Right cardiac atrium (tissue), 5 donors: ENCODE measurements at regions not wholly inside any gene's neighbourhood (a gene's known extent, or its start where the extent isn't known, plus 50 kb on each side); places are given as distances from the start of the nearest gene placed in this dataset.
A peak's percentile ranks its signal among the peaks of the same experiment; 100 is the strongest.
"Not testable (repeated sequence)": the region's sequence is repeated elsewhere in the genome, so short reads cannot be mapped to it uniquely, and the experiment has no call there.

ENCODE experiments used
- ATAC-seq, 2 donors: fragments of 200-7000 bp; cut with Tn5 transposase; one replicate each; pipeline versions ENCODE4 v1.8.0 to v1.9.1; 2020; ENCODE audit warnings: moderate library complexity in 2 of 2, mild to moderate bottlenecking in 1 of 2
- DNase-seq, 3 donors: peaks; one replicate each; pipeline ENCODE4 v3.0.0-alpha.2; 2020
- H3K27ac ChIP-seq: one replicate; pipeline ENCODE4 v1.5.1; 2013; ENCODE audit warnings: mild to moderate bottlenecking, low read length, control low read depth, moderate library complexity
- H3K27me3 ChIP-seq: one replicate; pipeline ENCODE4 v1.6.1; 2013; ENCODE audit not compliant: control insufficient read depth, insufficient read depth
- H3K4me1 ChIP-seq: one replicate; pipeline ENCODE4 v1.6.1; 2013; ENCODE audit warnings: low read length; ENCODE audit not compliant: control insufficient read depth, insufficient read depth
- H3K4me3 ChIP-seq: one replicate; pipeline ENCODE4 v1.5.1; 2013; ENCODE audit warnings: low read length, control low read depth
- H3K9me3 ChIP-seq: one replicate; pipeline ENCODE4 v1.6.1; 2013; ENCODE audit warnings: low read length; ENCODE audit not compliant: control insufficient read depth
- WGBS: extraction: QIAGEN DNeasy Blood & Tissue Kit; methylation state at CpG from one replicate; pipeline ENCODE4 v1.1.7; 2013; 5-methylcytosine and 5-hydroxymethylcytosine counted together
- intact Hi-C, 4 donors: fragments of 100-400 bp; cut with DNase I; formaldehyde crosslinking; loops; one replicate each; pipeline versions ENCODE4 v1.11.0 to v1.14.0; 2022 to 2023
- donor health status: healthy with polysubstance abuse.
- donor health status: DM: no; HTN: yes; CAD: no.
- donor health status: DM: no; HTN: no; CAD: no.
- donor health status: DM: no; HTN: yes; CAD: no; lungs with severe emphysema.
- donor health status: DM: yes; HTN: yes; CAD: no.

DNA sequence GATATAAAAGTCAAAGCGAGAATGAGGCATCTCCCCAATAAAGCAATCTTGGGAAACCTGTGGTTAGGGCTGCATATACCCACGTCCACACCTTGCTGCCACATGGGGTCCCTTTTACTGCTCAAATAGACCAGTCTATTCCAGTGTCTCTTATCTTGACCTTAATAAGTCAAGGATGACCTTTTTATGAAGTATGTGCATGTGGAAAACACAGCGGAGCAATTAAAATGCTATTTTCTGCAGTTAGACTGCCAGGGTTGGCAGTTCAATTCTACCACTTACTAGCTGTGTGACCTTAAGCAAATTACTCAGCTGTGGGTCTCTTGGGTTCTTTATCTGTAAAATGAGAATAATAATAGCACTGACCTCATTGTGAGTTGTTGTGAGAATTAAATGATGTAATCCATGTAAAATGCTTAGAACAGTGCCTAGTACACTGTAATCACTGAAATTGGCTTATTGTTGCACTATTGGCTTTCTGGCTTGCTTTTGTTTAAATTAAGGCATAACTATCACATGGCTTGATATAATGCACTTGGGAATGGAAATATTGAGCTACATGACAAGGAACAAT, 67.8 kb upstream of the HSPB3 start:
- no peak overlapping the region for H3K4me3 ChIP-seq
- DNase-seq (no peak), ATAC-seq (peak; percentile 87 to 92)
- 55% methylated on average over 3 of the region's 3 CpGs for WGBS
- no peaks in the 10 kb centered on the region for H3K9me3 ChIP-seq
- peaks cover 5% of the 10 kb centered on the region for H3K4me1 ChIP-seq
- H3K27ac ChIP-seq: peak overlapping the region; percentile 78
- no peaks in the 10 kb centered on the region for H3K27me3 ChIP-seq
- intact Hi-C loops: no loop called here

DNA sequence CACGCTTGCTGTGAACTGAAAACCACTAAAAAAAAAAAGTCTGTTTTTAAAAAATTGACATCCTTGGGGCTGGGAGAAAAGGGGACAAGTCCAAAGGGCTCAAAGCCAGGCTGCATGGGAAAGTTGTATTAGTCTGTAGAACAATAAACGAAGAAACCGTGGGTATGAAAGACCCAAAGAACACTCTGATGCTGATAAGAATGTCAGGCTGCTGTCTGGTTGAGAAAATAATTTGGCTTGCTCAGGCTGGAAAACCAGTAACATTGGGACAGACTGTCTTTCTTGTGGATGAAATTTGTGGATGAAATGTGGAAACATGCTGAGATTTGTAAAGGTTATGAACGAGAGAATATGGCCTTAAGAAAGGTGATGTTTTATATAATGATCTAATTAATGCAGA, 68.5 kb upstream of the HSPB3 start:
- intact Hi-C loops: no loop called here
- 47% methylated on average over 4 of the region's 4 CpGs for WGBS
- Histone ChIP-seq H3K9me3 (no peaks in the 10 kb centered on the region), H3K4me3 (no peak overlapping the region), H3K4me1 (peaks cover 5% of the 10 kb centered on the region), H3K27ac (peak overlapping the region; percentile 78), H3K27me3 (no peaks in the 10 kb centered on the region)
- ATAC-seq (peak; percentile 49 to 65), DNase-seq (peak in 1 of 3 donors; percentile 65)

DNA sequence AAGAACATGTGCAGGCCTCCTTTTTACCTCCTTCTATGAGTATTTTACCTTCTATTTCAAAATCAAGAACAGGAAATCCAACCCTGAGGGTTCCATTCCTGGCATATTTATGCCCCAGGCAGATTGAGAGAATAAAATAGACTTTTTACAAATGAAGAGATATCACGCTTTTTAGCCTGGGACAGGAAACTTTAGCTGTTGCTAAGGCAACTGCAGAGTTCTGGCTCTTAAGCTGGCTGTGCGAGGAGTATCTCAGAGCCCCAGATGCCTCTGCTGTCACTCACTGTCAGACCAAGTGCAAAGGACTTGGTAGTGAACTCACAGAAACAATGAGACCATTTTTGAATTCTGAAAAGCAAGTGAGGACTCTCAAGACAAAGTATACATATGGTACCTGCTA, 69.5 kb upstream of the HSPB3 start:
- H3K9me3 ChIP-seq: no peaks in the 10 kb centered on the region
- intact Hi-C loops: no loop called here
- ATAC-seq: no peak

DNA sequence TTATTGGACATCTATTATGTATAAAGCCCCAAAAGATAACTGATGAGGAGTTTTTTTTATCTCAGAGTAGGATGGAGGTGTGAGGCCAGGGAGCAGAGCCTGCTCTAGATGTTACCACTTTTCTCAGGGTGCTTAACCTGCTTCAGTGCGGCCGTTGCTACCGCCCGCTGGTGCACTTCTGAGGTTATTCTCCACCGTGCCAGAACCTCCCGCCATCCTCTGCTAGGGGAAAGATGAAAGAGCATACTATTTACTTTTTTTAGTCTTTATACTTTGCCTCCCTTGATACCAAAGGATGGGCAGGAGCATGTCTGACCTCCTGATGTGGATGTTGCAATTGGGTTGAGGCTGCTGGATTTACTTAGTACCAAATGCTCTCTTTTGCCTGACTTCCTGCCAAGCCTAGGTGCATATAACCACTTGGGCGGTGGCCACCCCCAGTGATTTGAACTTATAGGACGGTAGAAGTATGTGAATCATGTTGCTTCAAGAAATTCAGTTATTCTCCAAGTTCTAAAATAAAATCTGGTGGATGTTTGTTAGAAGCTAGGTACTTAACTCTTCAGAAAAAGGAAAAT, 71.1 kb upstream of the HSPB3 start:
- intact Hi-C loops: no loop called here
- Histone ChIP-seq H3K27ac (no peak overlapping the region), H3K4me3 (no peak overlapping the region)

More for the DNA sequence above, 69.5 kb upstream of the HSPB3 start:
- no peak overlapping the region for H3K4me3 ChIP-seq
- H3K4me1 ChIP-seq: peaks cover 5% of the 10 kb centered on the region
- 47% methylated on average over 2 of the region's 2 CpGs for WGBS
- DNase-seq: peak in 1 of 3 donors; percentile 41
- no peak overlapping the region for H3K27ac ChIP-seq
- no peaks in the 10 kb centered on the region for H3K27me3 ChIP-seq

DNA sequence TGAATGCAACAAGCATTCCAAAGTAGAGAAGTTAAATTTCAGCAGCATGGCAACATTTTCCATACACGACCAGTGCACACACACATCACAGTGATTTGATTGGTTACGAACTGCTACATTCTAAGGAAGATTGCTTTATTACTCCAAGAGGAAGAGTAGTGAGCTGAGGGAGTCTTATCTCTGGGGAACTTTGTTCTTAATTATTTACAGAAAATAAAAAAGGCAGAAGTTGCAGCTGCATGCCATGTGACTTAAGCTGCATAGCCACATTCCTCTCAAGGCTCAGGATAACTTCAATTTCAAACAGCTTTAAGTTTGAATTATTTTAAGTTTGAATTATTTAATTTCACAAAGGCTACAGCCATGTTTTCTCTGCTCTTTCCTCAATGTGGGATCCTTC, 71.6 kb upstream of the HSPB3 start:
- Histone ChIP-seq H3K9me3 (no peaks in the 10 kb centered on the region), H3K4me3 (no peak overlapping the region), H3K4me1 (peaks cover 5% of the 10 kb centered on the region), H3K27me3 (no peaks in the 10 kb centered on the region), H3K27ac (no peak overlapping the region)
- ATAC-seq (no peak), DNase-seq (no peak)
- intact Hi-C loops: no loop called here
- 54% methylated on average over 2 of the region's 2 CpGs for WGBS

More for the DNA sequence above, 71.1 kb upstream of the HSPB3 start:
- ATAC-seq (no peak), DNase-seq (no peak)
- Histone ChIP-seq H3K27me3 (no peaks in the 10 kb centered on the region), H3K4me1 (peaks cover 5% of the 10 kb centered on the region), H3K9me3 (no peaks in the 10 kb centered on the region)
- WGBS: 91% methylated on average over 8 of the region's 8 CpGs

DNA sequence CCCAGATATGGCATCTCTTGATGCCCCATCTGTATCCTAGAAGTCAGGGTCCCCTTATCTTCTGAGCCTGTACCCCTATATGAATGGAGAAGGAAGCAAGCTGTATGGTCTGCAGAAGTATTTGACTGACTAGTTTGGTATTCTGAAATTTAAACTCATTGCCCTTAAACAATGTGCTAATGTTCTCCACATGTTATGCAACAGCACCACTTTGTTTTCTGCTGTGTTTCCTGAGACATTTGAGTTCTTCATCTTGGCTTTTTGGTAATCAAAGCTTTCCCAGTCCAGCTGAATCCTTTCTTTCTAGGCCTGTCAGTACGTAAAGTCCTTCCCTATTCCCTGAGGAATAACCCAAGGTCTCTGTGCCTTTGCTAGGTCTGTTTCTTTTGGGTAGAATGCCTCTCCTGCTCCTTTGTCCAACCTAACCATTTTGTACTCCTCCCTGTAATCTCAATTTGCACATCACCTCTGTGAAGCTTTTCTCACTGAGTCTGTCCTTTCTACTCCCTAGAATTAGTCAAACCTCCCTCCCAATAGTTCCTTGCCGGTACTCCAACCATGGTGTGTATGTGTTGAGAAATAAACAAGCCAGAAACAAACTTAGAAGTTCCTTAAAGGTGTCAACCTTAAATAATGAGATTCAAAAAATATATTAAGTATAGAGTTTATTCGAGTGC, 72.1 kb upstream of the HSPB3 start:
- Histone ChIP-seq H3K27ac (peak overlapping the region; percentile 55), H3K4me3 (no peak overlapping the region), H3K4me1 (peaks cover 5% of the 10 kb centered on the region), H3K27me3 (no peaks in the 10 kb centered on the region), H3K9me3 (no peaks in the 10 kb centered on the region)
- intact Hi-C loops: no loop called here
- 58% methylated on average over 3 of the region's 3 CpGs for WGBS
- ATAC-seq: no peak
- no peak for DNase-seq

DNA sequence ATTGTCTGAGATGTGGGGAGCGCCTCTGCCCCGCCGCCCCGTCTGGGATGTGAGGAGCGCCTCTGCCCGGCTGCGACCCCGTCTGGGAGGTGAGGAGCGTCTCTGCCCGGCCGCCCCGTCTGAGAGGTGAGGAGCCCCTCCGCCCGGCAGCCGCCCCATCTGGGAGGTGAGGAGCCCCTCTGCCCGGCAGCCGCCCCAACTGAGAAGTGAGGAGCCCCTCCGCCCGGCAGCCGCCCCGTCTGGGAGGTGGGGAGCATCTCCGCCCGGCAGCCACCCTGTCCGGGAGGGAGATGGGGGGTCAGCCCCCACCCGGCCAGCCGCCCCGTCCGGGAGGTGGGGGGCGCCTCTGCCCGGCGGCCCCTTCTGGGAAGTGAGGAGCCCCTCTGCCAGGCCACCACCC, 70.9 kb upstream of the ARL15 start:
- H3K4me1 ChIP-seq, H3K27me3 ChIP-seq, H3K9me3 ChIP-seq, H3K27ac ChIP-seq, intact Hi-C loops, H3K4me3 ChIP-seq, ATAC-seq: not testable (repeated sequence)
- 97% methylated on average over 30 of the region's 31 CpGs for WGBS
- peak in 1 of 3 donors; percentile 40 for DNase-seq

DNA sequence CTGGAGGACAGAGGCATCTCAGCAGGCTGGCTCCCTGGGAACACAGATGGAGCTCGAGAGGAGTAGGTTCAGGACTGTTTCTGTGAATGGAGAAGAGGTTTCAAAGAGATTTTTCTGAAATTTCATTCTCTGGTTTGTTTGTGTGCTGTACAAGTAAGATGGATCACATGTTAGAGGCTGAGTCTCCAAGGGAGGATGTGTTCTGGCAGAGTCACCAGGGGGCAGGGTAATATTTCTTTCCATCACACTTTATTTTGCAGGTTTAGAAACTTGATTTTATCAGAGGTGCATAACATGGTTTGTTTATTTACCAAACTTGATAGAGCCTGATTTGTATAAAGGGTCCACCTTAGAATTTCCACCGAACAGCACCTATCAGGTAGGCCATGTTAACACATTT, 69.2 kb upstream of the ARL15 start:
- Histone ChIP-seq H3K27ac (no peak overlapping the region), H3K4me3 (no peak overlapping the region), H3K9me3 (no peaks in the 10 kb centered on the region), H3K27me3 (no peaks in the 10 kb centered on the region), H3K4me1 (peaks cover 2% of the 10 kb centered on the region)
- no peak for ATAC-seq
- DNase-seq: no peak
- WGBS: 75% methylated on average over 2 of the region's 2 CpGs
- intact Hi-C loops: no loop called here

DNA sequence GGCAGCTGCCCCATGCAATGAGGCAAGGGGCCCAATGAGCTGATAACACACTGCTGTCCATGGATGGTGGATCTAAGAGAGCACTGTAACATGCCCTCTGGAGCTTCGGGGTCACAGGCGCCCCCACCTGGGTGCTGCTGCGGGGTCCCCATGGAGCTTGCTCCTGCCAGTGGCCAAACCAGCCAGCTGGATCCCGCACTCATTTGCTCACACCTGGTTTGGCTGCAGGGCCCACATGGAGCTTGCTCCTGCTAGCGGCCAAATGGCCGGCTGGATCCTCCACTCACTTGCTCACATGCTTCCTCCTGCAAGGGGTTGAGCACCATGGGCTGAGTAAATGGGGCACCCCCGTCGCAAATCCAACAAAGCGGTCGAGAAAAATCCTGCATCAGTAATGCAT, 68.3 kb upstream of the ARL15 start:
- no peak for ATAC-seq
- H3K9me3 ChIP-seq: no peaks in the 10 kb centered on the region
- H3K27ac ChIP-seq: no peak overlapping the region
- H3K4me1 ChIP-seq: peaks cover 2% of the 10 kb centered on the region
- no peaks in the 10 kb centered on the region for H3K27me3 ChIP-seq
- DNase-seq: peak in 1 of 3 donors; percentile 33
- H3K4me3 ChIP-seq: no peak overlapping the region
- WGBS: 96% methylated on average over 10 of the region's 10 CpGs
- intact Hi-C loops: no loop called here

DNA sequence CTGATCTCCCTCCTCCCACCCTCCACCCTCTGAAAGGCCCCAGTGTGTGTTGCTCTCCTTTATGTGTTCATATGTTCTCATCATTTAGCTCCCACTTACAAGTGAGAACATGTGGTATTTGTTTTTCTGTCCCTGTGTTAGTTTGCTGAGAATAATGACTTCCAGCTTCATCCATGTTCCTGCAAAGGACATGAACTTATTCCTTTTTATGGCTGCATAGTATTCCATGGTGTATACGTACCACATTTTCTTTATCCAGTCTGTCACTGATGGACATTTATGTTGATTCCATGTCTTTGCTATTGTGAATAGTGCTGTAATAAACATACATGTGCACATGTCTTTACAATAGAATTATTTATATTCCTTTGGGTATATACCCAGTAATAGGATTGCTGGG, 67.0 kb upstream of the ARL15 start:
- H3K4me3 ChIP-seq, H3K4me1 ChIP-seq, H3K9me3 ChIP-seq, ATAC-seq, H3K27me3 ChIP-seq, DNase-seq, intact Hi-C loops, H3K27ac ChIP-seq: not testable (repeated sequence)
- 94% methylated on average over 1 of the region's 1 CpG for WGBS

DNA sequence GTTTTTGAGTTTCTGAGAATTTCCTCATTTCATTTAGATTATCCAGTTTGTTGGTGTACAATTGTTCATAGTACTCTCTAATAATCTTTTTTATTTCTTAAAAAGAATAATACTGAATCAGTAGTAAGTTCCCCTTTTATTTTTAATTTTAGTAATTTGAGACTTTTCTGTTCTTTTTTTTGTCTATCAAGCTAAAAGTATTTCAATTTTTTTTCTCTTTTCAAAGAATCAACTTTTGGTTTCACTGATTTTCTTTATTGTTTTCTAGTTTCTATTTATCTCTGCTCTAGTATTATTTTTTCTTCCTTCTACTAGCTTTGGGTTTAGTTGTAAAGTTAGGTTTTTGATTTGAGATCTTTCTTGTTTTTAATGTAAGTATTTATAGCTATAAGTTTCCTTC, 60.6 kb upstream of the ARL15 start:
- DNase-seq (no peak), ATAC-seq (no peak)
- Histone ChIP-seq H3K27me3 (no peaks in the 10 kb centered on the region), H3K27ac (no peak overlapping the region), H3K4me3 (no peak overlapping the region), H3K4me1 (no peaks in the 10 kb centered on the region), H3K9me3 (no peaks in the 10 kb centered on the region)
- intact Hi-C loops: no loop called here
